Stimulated activated memory B cell treated with anti-CD40 and anti-IgM and Interleukin-4, amounts not matched to agents 10 μg/mL and 1 μg/mL and 100 μg/mL, for 72 hours (primary cell): ENCODE measurements at regions not wholly inside any gene's neighbourhood (a gene's known extent, or its start where the extent isn't known, plus 50 kb on each side); places are given as distances from the start of the nearest gene placed in this dataset.
"Not testable (repeated sequence)": the region's sequence is repeated elsewhere in the genome, so short reads cannot be mapped to it uniquely, and the experiment has no call there.

Experiments
- ATAC-seq: fragments of 150-1000 bp; cut with Tn5 transposase; 2 replicates; pipeline ENCODE4 v1.10.0; 2021
- H3K27ac Mint-ChIP-seq: one replicate; pipeline ENCODE4 v1.8.0; 2022; ENCODE audit warnings: mild to moderate bottlenecking, mixed read lengths
- H3K27me3 Mint-ChIP-seq: one replicate; pipeline ENCODE4 v1.8.0; 2022; ENCODE audit warnings: mixed read lengths
- H3K36me3 Mint-ChIP-seq: one replicate; pipeline ENCODE4 v1.8.0; 2022; ENCODE audit warnings: mixed read lengths
- H3K4me1 Mint-ChIP-seq: one replicate; pipeline ENCODE4 v1.8.0; 2022; ENCODE audit warnings: mixed read lengths
- H3K4me3 Mint-ChIP-seq: one replicate; pipeline ENCODE4 v1.8.0; 2022; ENCODE audit warnings: mild to moderate bottlenecking, moderate library complexity, mixed read lengths
- H3K9me3 Mint-ChIP-seq: one replicate; pipeline ENCODE4 v1.8.0; 2022; ENCODE audit warnings: mixed read lengths

DNA sequence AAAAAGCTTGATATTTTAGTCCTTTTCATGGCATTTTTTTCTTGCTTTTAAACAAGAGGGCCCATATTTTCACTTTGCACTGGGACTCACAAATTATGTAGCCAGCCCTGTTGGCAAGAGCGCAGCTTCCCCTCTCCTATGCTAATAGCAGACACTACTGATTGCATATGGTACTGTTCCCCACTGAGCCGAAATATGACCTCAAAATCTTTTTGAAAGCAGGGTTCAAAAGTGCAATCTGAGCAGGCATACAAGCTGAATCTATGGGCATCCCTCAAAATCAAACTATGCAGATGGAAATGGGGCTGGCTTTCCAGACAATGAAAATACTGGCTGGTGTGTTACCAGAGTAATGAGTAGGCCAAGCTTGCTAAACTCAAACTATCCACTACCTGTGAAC lies 225.2 kb upstream of the SETMAR start:
- ATAC-seq = no peak
- Mint-ChIP-seq H3K36me3 (peaks cover 30% of the 10 kb centered on the region), H3K27me3 (no peaks in the 10 kb centered on the region), H3K4me1 (peaks cover 48% of the 10 kb centered on the region), H3K27ac (no peak overlapping the region), H3K9me3 (peaks cover 11% of the 10 kb centered on the region), H3K4me3 (no peak overlapping the region)

DNA sequence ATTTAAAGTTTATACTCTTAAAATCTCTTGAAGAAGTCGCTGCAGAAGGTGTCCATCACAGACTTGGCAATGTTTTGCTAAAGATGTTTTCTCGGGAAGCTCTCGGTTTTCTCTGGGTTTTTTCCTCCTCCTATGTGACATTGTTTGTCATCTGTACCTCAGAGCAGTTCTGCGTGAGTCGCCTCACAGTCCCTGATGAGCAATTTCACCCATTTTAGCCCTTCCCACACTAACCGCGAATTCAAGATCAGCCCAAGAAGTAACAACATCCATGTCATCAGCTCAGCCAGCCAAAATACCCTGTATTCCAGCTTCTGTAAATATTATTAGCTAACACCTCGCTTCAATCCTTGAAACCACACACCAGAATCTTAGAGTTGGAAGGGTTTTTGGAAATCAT lies 224.3 kb upstream of the SETMAR start:
- Mint-ChIP-seq H3K27me3 (no peaks in the 10 kb centered on the region), H3K4me1 (peaks cover 39% of the 10 kb centered on the region), H3K4me3 (no peak overlapping the region), H3K9me3 (peaks cover 7% of the 10 kb centered on the region), H3K36me3 (peaks cover 21% of the 10 kb centered on the region), H3K27ac (peak overlapping the region; percentile 52)
- ATAC-seq = peak; percentile 89

DNA sequence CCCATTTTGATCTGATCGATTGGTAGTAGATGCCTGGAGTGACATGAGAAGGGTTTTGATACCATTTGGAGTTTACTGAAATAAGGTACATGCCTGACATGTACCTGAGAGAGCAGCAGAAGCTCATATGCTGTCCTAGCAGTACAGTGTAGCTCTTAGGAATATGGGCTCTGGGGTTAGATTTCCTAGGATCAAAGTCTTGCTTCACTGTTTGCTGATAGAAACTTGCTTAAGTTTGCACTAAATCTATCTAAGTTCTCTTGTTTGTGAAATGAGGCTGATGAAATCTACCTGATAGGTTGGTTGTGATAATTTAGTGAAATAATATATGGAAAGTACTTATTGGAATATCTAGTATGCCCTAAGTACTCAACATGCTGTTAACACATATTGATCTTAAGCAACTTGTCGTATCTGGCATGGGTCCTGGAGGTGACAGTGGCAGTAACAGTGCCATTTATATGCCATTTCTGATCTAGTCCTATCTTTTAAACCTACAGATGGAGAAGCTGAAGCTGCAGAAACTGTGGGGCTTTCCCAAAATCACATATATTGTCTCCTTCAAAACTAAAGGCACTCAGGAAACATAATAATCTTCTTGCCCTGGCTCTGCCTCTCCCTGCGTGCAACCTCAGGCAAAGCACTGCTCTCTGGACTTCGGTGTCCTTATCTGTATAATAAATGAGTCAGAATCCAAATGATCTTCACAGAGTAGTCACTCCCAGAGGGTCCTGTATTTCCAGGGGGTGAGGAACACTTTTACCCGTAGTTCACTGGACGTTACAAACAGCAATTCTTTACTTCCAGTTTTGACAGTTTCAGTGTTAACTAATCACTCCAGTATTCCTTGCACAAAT lies 223.6 kb upstream of the SETMAR start:
- H3K4me3 Mint-ChIP-seq = no peak overlapping the region
- peak overlapping the region; percentile 52 for H3K27ac Mint-ChIP-seq

DNA sequence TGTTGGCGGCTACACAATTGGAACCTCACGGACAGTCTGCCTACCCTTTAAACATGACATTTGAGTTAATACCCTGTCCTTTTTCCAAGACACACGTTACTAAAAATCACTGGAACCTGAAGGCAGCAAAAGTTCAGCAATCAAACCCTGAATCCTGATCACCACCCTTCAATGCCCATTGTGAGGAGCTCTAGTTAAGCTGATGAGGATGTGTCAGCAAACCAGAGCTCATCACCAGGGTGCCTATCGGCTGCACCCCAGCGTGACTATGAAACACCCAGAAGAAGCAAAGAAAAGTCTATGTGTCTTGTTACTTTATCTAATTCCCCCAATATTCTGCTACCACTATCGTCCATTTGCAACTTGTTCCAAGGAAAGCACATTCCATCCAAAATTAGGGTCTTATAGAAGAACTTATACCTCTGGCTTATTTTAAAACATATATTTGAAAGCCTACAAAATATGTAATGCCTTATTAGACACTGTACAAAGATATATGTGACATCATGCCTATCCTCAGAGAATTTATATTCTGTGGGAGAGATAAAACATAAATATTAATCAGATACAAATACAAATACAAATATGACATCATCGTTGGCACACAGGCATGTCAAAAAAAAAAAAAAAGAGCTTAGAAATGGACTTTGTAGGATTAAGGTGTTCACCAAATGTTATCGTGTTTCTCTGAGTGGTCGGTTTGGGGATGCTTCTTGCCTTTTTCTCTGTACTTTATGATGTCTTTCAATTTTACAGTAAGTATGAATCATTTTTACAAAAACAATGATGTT lies 219.7 kb upstream of the SETMAR start:
- no peak for ATAC-seq
- Mint-ChIP-seq H3K36me3 (no peaks in the 10 kb centered on the region), H3K4me3 (no peak overlapping the region), H3K27ac (no peak overlapping the region), H3K9me3 (no peaks in the 10 kb centered on the region), H3K4me1 (peaks cover 27% of the 10 kb centered on the region), H3K27me3 (no peaks in the 10 kb centered on the region)

More for the DNA sequence above, 223.6 kb upstream of the SETMAR start:
- Mint-ChIP-seq H3K9me3 (peaks cover 7% of the 10 kb centered on the region), H3K36me3 (peaks cover 18% of the 10 kb centered on the region), H3K4me1 (peaks cover 33% of the 10 kb centered on the region), H3K27me3 (no peaks in the 10 kb centered on the region)
- ATAC-seq = no peak

DNA sequence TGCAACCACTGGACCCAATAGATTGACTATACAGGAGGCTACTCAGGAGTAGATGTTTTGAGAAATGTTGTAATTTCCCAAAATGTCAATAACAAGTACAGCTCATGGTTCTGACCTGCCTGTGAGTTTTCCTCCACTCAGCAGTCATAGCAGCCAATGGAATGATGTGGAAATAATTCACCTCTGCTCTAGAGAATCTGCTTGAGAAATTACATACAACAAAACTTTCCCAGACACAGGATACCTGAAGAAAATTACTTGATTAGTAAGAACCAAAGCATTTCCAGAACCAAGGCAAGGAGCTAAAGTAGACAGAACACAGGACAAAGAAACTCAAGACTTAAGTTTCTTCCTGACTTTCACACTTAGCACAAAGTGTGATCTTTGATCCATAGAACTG lies 218.9 kb upstream of the SETMAR start:
- Mint-ChIP-seq H3K27me3 (no peaks in the 10 kb centered on the region), H3K4me1 (peaks cover 20% of the 10 kb centered on the region), H3K36me3 (no peaks in the 10 kb centered on the region), H3K9me3 (no peaks in the 10 kb centered on the region), H3K4me3 (no peak overlapping the region), H3K27ac (no peak overlapping the region)
- no peak for ATAC-seq

DNA sequence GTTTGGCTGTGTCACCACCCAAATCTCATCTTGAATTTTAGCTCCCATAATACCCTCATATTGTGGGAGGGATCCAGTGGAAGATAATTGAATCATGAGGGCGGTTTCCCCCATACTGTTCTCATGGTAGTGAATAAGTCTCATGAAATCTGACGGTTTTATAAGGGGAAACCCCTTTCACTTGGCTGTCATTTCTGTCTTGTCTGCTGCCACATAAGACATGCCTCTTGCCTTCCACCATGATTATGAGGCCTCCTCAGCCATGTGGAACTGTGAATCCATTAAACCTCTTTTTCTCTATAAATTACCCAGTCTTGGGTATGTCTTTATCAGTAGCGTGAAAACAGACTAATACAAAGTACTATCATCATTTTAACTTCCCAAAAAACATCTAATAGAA lies 216.5 kb upstream of the SETMAR start:
- not testable (repeated sequence) for ATAC-seq, H3K27ac Mint-ChIP-seq, H3K9me3 Mint-ChIP-seq, H3K36me3 Mint-ChIP-seq, H3K4me3 Mint-ChIP-seq, H3K4me1 Mint-ChIP-seq, H3K27me3 Mint-ChIP-seq

DNA sequence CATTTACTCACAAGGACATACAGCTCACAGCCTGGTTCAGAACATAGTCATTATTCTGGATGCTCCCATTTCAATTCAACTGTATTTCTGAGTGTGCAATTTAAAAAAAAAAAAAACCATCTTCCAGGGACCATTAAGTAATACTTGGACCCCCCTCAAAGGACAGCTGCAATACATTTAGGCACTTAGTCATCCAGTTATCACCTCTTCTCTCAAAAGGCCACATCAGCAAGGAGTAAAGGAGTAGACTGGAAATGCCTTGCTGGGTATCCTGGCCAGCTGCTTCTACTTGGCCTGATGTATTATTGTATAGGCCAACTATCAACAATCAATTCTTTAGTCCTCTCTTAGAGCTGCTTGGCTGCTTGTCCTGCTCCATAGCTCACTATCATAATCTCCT lies 211.4 kb upstream of the SETMAR start:
- Mint-ChIP-seq H3K27ac (no peak overlapping the region), H3K4me1 (no peaks in the 10 kb centered on the region), H3K27me3 (no peaks in the 10 kb centered on the region), H3K4me3 (no peak overlapping the region), H3K36me3 (peaks cover 12% of the 10 kb centered on the region), H3K9me3 (no peaks in the 10 kb centered on the region)
- no peak for ATAC-seq

DNA sequence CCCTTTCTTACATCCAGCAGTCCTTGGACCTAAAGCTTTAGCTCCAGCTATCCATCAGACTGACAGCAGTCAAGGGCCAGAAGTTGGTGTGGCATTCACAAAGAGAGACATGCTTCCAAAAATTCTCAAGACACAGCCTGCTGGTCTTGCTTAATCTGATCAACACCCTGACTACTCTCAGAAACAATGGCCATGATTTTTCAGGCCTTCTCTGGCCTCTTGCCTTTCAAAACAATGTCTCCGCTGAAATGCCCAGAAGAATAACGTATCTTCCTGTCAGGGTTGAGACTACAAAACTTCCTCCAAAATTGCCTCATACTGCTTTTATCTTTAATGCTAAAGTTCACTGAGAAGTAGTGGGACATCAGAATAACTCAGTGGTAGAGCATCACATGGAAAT lies 205.4 kb upstream of the SETMAR start:
- H3K27me3 Mint-ChIP-seq = no peaks in the 10 kb centered on the region
- peaks cover 8% of the 10 kb centered on the region for H3K9me3 Mint-ChIP-seq
- no peak overlapping the region for H3K27ac Mint-ChIP-seq
- H3K36me3 Mint-ChIP-seq = peaks cover 27% of the 10 kb centered on the region
- no peak overlapping the region for H3K4me3 Mint-ChIP-seq
- ATAC-seq = no peak
- peaks cover 14% of the 10 kb centered on the region for H3K4me1 Mint-ChIP-seq

DNA sequence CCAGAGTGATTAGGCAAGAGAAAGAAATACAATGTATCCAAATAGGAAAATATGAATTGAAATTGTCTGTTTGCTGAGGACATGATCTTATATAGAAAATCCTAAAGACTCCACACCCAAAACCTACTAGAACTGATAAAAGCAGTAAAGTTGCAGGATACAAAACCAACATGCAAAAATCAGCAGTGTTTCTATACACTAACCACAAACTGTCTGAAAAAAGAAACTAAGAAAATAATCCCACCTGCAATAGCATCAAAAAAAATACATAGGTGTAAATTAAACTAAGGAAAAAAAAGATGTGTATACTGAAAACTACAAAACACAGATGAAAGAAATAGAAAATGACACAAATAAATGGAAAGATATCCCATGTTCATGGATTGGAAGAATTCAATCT lies 203.6 kb upstream of the SETMAR start:
- no peak for ATAC-seq
- Mint-ChIP-seq H3K27me3 (no peaks in the 10 kb centered on the region), H3K4me3 (no peak overlapping the region), H3K36me3 (peaks cover 26% of the 10 kb centered on the region), H3K9me3 (peaks cover 8% of the 10 kb centered on the region), H3K27ac (no peak overlapping the region), H3K4me1 (peaks cover 14% of the 10 kb centered on the region)

DNA sequence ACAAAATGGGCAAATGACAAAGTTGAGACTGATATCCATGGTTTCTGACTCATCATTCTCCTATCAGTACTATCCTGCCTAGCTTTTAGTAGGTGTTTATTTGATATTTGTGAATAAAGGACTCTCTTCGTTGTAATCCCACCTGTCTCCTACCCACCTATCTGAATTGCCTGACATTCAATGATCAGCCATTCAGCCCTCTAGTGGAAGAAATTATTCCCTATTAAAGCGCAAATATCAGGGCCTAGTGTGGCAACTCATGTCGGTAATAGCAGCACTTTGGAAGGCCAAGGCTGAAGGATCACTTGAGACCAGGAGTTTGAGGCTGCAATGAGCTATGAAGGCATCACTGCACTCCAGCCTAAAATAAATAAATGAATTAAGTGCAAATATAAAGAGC lies 195.7 kb upstream of the SETMAR start:
- Mint-ChIP-seq H3K4me1 (no peaks in the 10 kb centered on the region), H3K36me3 (peaks cover 10% of the 10 kb centered on the region), H3K9me3 (no peaks in the 10 kb centered on the region), H3K4me3 (no peak overlapping the region), H3K27me3 (no peaks in the 10 kb centered on the region), H3K27ac (no peak overlapping the region)
- no peak for ATAC-seq

DNA sequence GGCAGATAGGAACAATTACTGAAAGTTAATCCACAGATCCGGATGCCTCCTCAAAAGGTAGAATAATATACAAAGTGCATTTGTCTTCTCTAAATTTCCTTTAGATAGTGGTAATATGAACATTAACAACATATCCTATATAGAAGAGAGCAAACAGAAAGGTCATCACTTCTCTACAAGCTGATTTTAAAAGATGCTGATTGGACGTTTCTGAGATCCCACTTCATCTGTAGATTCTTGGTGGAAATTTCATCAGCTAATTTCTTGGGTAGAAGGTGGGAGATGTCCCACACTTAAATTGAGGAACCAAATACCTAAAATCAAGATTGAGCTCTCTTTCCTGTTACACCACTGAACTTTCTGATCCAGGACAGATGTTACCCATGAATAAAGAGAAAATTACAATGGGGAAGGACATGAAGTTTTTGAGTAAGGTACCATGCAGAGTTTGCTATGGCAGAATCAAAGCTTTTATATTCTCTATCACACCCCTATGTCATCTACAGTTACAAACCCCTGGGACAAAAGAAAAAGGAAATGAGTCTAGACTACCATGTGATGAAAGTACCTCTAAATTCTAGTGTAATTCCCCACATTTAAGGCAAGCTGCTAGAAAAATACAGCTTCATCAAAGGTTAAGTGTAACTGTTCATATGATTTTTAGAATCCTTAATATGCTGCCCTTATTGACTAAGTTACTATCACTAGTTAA lies 189.2 kb upstream of the SETMAR start:
- ATAC-seq = peak; percentile 54
- Mint-ChIP-seq H3K27ac (peak overlapping the region; percentile 72), H3K4me1 (peaks cover 13% of the 10 kb centered on the region), H3K4me3 (no peak overlapping the region), H3K27me3 (no peaks in the 10 kb centered on the region), H3K36me3 (no peaks in the 10 kb centered on the region), H3K9me3 (no peaks in the 10 kb centered on the region)

DNA sequence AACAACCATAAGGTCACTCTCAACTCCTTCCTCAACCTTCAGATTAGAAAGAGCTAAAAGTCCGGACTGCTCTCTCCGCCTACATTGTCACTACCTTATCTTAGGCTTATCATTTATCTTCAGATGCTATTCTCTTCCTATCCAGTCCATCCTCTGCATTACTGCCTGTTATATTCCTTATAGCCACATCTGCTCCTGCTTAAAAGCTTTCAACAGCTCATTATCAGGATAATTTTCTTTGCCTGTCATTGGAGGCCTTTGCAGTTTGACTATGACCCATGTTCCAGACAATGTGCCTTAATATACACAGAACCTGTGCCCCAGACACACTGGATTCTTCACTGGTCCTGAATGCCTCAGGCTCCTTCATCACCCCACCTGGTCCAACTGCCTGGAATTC lies 184.1 kb upstream of the SETMAR start:
- no peak for ATAC-seq
- no peak overlapping the region for H3K27ac Mint-ChIP-seq
- H3K27me3 Mint-ChIP-seq = no peaks in the 10 kb centered on the region
- H3K4me1 Mint-ChIP-seq = peaks cover 11% of the 10 kb centered on the region
- no peak overlapping the region for H3K4me3 Mint-ChIP-seq
- H3K36me3 Mint-ChIP-seq = no peaks in the 10 kb centered on the region
- no peaks in the 10 kb centered on the region for H3K9me3 Mint-ChIP-seq

DNA sequence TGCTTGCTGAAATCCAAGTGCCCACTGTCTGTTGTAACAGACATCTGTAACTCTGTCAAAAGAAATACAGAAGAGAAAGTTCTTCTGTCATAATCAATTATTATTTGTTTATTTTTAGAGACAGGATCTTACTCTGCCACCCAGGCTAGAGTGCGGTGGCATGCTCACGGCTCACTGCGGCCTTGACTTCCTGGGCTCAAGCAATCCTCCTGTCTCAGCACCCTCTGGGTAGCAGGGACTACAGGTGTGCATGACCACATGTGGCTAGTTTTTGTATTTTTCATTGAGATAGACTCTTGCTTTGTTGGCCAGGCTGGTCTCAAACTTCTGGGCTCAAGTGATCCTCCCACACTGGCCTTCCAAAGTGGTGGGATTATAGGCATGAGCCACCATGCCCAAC lies 177.6 kb upstream of the SETMAR start:
- H3K27ac Mint-ChIP-seq = no peak overlapping the region
- H3K4me3 Mint-ChIP-seq = no peak overlapping the region
- no peak for ATAC-seq
- peaks cover 6% of the 10 kb centered on the region for H3K9me3 Mint-ChIP-seq
- H3K4me1 Mint-ChIP-seq = peaks cover 5% of the 10 kb centered on the region
- H3K36me3 Mint-ChIP-seq = peaks cover 4% of the 10 kb centered on the region
- H3K27me3 Mint-ChIP-seq = no peaks in the 10 kb centered on the region

DNA sequence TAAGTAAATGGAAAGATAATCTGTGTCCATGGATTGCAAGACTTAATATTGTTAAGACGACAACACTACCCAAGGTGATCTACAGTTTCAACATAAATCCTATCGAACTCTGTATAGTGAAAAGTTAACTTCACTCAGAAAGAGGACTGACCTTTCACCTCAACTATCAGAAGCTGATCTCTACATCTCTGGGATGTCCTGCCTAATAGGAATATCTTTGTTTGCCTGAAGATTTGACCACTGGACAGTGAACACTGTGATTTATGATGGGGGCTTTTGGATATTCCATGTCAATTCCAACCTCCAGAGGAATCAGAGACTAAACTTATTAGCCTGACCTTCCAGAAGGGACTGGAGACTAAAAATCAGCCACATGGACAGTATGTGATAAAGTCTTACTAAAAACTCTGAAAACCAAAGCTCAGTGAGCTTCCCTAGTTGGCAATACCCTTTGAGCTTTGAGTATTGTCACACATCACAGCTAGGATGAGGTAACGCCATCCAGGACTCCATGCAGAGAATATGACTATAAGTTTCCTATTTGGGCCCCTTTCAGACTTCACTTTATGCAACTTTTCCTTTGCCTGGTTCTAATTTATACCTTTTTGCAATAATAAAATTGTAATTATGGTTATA lies 164.9 kb upstream of the SETMAR start:
- Mint-ChIP-seq H3K27me3 (no peaks in the 10 kb centered on the region), H3K36me3 (peaks cover 7% of the 10 kb centered on the region), H3K27ac (no peak overlapping the region), H3K4me1 (no peaks in the 10 kb centered on the region), H3K4me3 (no peak overlapping the region), H3K9me3 (peaks cover 2% of the 10 kb centered on the region)
- ATAC-seq = no peak

DNA sequence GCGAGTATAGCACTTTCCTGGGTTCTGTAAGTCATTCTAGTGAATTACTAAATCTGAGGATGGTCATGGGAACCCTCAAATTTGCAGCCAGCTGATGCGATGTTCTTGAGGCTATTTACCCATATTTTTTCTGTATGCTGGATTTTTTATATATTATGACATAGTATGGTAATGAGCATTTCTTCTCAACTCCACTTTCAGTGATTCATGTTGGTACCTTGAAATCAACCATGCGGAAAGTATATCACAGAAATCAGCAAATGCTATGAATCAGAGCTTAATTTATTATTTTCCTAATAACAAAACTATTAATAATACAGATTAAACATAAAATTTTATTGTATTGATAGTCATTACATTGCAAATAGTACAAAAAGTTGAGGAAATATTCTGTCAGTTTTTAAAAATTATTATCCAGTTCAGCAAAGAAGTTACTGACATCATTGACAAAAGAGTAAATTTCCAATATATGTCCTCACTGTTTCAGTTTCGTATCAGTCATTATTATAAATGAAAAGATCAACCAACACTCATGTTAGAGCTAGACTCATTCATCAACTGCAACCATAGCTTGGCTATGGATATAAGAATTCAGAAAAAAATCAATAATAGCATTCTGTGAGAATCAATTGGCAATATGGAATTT lies 164.3 kb upstream of the SETMAR start:
- no peak overlapping the region for H3K4me3 Mint-ChIP-seq
- peaks cover 2% of the 10 kb centered on the region for H3K9me3 Mint-ChIP-seq
- H3K27me3 Mint-ChIP-seq = no peaks in the 10 kb centered on the region
- no peak for ATAC-seq
- H3K4me1 Mint-ChIP-seq = no peaks in the 10 kb centered on the region
- H3K36me3 Mint-ChIP-seq = peaks cover 7% of the 10 kb centered on the region
- H3K27ac Mint-ChIP-seq = no peak overlapping the region
